ENCODE measurements at regions not wholly inside any gene's neighbourhood (a gene's known extent, or its start where the extent isn't known, plus 50 kb on each side); places are given as distances from the start of the nearest gene placed in this dataset.

- Histone ChIP-seq H3K4me1 (no peaks in the 10 kb centered on the region), H3K27me3 (no peaks in the 10 kb centered on the region), H3K9me3 (peaks cover 16% of the 10 kb centered on the region), H3K4me2 (no peak overlapping the region), H3K4me3 (no peak overlapping the region), H3K9ac (no peak overlapping the region), H3K36me3 (no peaks in the 10 kb centered on the region), H3K27ac (no peak overlapping the region), H4K20me1 (no peaks in the 10 kb centered on the region)
- TF ChIP-seq Cebpa-rat (IDR thresholded peaks at IDR 0.05): no peak
These were observed 265.7 kb downstream of the BCL11B start for GRCh38 chr14:99006276-99006675.

- H3K4me3 ChIP-seq: no peak overlapping the region
- TF ChIP-seq Cebpa-rat (IDR thresholded peaks at IDR 0.05): no peak
- H3K9me3 ChIP-seq: peaks cover 16% of the 10 kb centered on the region
- H3K4me1 ChIP-seq: no peaks in the 10 kb centered on the region
- H3K27ac ChIP-seq: no peak overlapping the region
- no peak overlapping the region for H3K9ac ChIP-seq
- no peaks in the 10 kb centered on the region for H4K20me1 ChIP-seq
- H3K4me2 ChIP-seq: no peak overlapping the region
- H3K36me3 ChIP-seq: no peaks in the 10 kb centered on the region
- H3K27me3 ChIP-seq: no peaks in the 10 kb centered on the region
These were observed 264.2 kb downstream of the BCL11B start for GRCh38 chr14:99007795-99008194.

DNA sequence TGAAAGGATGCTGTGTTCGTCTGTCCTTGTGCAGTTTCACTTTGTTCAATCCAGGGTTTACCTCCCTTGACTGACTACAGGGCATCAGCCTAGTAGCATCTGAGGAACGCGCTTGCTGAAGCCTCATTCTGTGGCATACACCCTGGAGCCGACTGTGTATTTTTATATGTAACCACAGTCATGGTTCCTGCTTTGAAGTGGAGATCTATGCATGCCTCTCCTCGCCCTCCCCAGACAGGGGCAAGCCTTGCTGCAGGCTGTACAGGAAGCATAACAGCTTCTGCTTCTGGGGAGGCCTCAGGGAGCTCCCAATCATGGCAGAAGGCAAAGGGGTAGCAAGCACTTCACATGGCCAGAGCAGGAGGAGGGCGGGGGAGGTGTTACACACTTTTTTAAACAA, 262.1 kb downstream of the BCL11B start:
- Histone ChIP-seq H4K20me1 (no peaks in the 10 kb centered on the region), H3K4me3 (no peak overlapping the region), H3K27me3 (no peaks in the 10 kb centered on the region), H3K9ac (no peak overlapping the region), H3K9me3 (peaks cover 16% of the 10 kb centered on the region), H3K4me2 (no peak overlapping the region), H3K27ac (no peak overlapping the region), H3K36me3 (no peaks in the 10 kb centered on the region), H3K4me1 (no peaks in the 10 kb centered on the region)
- no peak for TF ChIP-seq Cebpa-rat (IDR thresholded peaks at IDR 0.05)

DNA sequence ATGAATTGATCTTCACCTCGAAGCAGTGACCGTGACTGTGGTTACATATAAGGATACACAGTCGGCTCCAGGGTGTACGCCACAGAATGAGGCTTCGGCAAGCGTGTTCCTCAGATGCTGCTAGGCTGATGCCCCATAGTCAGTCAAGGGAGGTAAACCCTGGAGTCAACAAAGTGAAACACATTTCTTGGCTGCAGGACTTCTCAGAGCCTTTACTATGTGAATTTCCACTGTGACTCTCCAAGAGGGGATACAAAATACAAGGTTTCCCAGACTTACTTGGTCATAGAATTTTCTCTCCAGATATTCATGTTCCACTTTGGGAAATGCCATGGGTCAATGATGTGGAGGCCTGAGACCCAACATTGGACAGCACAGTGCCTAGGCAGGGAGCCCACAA, 260.6 kb downstream of the BCL11B start:
- Histone ChIP-seq H4K20me1 (no peaks in the 10 kb centered on the region), H3K36me3 (no peaks in the 10 kb centered on the region), H3K9ac (no peak overlapping the region), H3K4me2 (no peak overlapping the region), H3K4me1 (no peaks in the 10 kb centered on the region), H3K4me3 (no peak overlapping the region), H3K27me3 (no peaks in the 10 kb centered on the region), H3K27ac (no peak overlapping the region), H3K9me3 (peaks cover 16% of the 10 kb centered on the region)
- TF ChIP-seq Cebpa-rat (IDR thresholded peaks at IDR 0.05): no peak

GRCh38 chr14:99012703-99013102, 259.3 kb downstream of the BCL11B start:
- Histone ChIP-seq H4K20me1 (no peaks in the 10 kb centered on the region), H3K4me2 (no peak overlapping the region), H3K9ac (no peak overlapping the region), H3K27me3 (no peaks in the 10 kb centered on the region), H3K36me3 (no peaks in the 10 kb centered on the region), H3K9me3 (peaks cover 16% of the 10 kb centered on the region), H3K4me1 (peaks cover 6% of the 10 kb centered on the region), H3K27ac (no peak overlapping the region), H3K4me3 (no peak overlapping the region)
- no peak for TF ChIP-seq Cebpa-rat (IDR thresholded peaks at IDR 0.05)

- TF ChIP-seq Cebpa-rat (IDR thresholded peaks at IDR 0.05): no peak
- Histone ChIP-seq H3K27me3 (no peaks in the 10 kb centered on the region), H3K9ac (no peak overlapping the region)
These were observed 256.2 kb downstream of the BCL11B start for GRCh38 chr14:99015833-99016232.

GRCh38 chr14:99023371-99023770, 248.6 kb downstream of the BCL11B start:
- H3K27me3 ChIP-seq: no peaks in the 10 kb centered on the region
- no peaks in the 10 kb centered on the region for H4K20me1 ChIP-seq
- H3K27ac ChIP-seq: no peak overlapping the region
- TF ChIP-seq Cebpa-rat (IDR thresholded peaks at IDR 0.05): no peak
- H3K4me2 ChIP-seq: no peak overlapping the region
- H3K4me1 ChIP-seq: peaks cover 59% of the 10 kb centered on the region
- H3K9ac ChIP-seq: no peak overlapping the region
- H3K36me3 ChIP-seq: no peaks in the 10 kb centered on the region
- H3K9me3 ChIP-seq: peaks cover 51% of the 10 kb centered on the region
- H3K4me3 ChIP-seq: no peak overlapping the region

More at GRCh38 chr14:99015833-99016232, 256.2 kb downstream of the BCL11B start:
- Histone ChIP-seq H3K4me3 (no peak overlapping the region), H3K27ac (no peak overlapping the region), H3K9me3 (peaks cover 26% of the 10 kb centered on the region), H3K4me2 (no peak overlapping the region), H3K36me3 (no peaks in the 10 kb centered on the region), H3K4me1 (peaks cover 29% of the 10 kb centered on the region), H4K20me1 (no peaks in the 10 kb centered on the region)

- Histone ChIP-seq H3K4me3 (no peak overlapping the region), H3K9me3 (peaks cover 38% of the 10 kb centered on the region), H3K36me3 (no peaks in the 10 kb centered on the region), H3K27me3 (no peaks in the 10 kb centered on the region), H4K20me1 (no peaks in the 10 kb centered on the region), H3K9ac (no peak overlapping the region), H3K4me2 (no peak overlapping the region), H3K4me1 (peaks cover 52% of the 10 kb centered on the region), H3K27ac (peak overlapping the region; percentile 77; the same call in 1 of the 2 replicates)
- no peak for TF ChIP-seq Cebpa-rat (IDR thresholded peaks at IDR 0.05)
These were observed 247.1 kb downstream of the BCL11B start for GRCh38 chr14:99024926-99025325.

DNA sequence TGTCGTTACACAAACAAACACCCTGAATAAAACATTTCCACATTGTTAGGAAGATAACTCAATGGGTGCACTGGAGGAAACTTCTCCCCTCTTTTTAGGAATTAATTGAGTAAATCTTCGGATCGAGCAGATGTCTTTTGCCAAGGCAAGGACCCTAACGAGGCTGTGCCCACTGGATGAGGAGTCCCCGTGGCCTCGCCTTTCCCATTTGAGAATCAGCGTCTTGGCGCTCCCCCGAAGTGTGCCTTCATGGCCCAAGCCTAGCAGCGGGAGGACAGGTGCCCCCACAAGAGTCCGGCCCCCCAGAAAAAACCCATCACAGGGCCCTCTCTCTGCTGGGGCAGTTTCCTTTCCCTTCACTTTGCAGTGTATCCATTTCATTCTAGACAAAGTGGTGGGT, 246.6 kb downstream of the BCL11B start:
- H3K4me2 ChIP-seq: peak overlapping the region; percentile 70

DNA sequence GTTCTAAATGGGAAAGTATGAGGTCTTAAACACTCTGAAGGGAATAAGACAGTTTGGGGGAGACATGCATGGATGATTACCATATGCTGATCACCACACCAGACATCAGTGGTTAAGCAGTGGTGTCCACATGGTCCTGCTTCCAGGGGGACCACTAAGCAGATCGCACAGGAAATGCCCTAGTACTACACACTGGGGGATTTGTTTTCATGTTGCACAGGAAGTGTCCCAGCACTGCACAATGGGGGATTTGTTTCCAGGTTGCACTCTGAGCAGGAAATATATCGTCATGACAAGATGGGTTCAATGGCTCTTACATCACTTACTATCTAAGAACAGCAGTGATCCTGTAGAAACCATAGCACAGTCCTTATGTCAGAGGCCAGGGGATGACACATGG, 245.5 kb downstream of the BCL11B start:
- Histone ChIP-seq H3K27me3 (no peaks in the 10 kb centered on the region), H3K9me3 (peaks cover 28% of the 10 kb centered on the region), H3K4me3 (peak overlapping the region; percentile 48), H3K36me3 (no peaks in the 10 kb centered on the region), H3K27ac (peak overlapping the region; percentile 77), H3K4me1 (peaks cover 42% of the 10 kb centered on the region), H3K4me2 (peak overlapping the region; percentile 70), H3K9ac (no peak overlapping the region), H4K20me1 (no peaks in the 10 kb centered on the region)
- no peak for TF ChIP-seq Cebpa-rat (IDR thresholded peaks at IDR 0.05)

More for the DNA sequence above, 246.6 kb downstream of the BCL11B start:
- Histone ChIP-seq H3K4me3 (no peak overlapping the region), H3K27me3 (no peaks in the 10 kb centered on the region), H3K9me3 (peaks cover 33% of the 10 kb centered on the region), H3K36me3 (no peaks in the 10 kb centered on the region), H3K4me1 (peaks cover 52% of the 10 kb centered on the region), H4K20me1 (no peaks in the 10 kb centered on the region), H3K9ac (no peak overlapping the region), H3K27ac (peak overlapping the region; percentile 77; the same call in 1 of the 2 replicates)
- no peak for TF ChIP-seq Cebpa-rat (IDR thresholded peaks at IDR 0.05)

DNA sequence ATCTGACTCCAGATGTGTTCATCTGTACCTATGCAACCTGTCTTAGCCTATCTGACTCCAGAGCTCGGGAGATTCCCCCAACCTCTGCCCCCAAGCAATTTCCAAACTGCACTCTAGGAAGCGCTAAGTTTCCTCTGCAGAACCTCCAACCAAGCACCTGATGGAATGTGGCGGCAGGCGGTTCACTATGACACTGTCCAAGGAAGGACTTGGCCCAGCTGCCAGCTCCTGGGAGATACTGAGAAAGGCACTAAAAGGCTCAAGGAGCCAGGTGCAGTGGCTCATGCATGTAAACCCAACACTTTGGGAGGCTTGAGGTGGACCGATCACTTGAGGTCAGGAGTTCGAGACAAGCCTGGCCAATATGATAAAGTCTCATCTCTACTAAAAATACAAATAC, 244.0 kb downstream of the BCL11B start:
- Histone ChIP-seq H4K20me1 (no peaks in the 10 kb centered on the region), H3K36me3 (no peaks in the 10 kb centered on the region), H3K27ac (no peak overlapping the region), H3K27me3 (no peaks in the 10 kb centered on the region), H3K4me2 (no peak overlapping the region), H3K9ac (no peak overlapping the region), H3K9me3 (peaks cover 34% of the 10 kb centered on the region), H3K4me1 (peaks cover 28% of the 10 kb centered on the region), H3K4me3 (no peak overlapping the region)
- no peak for TF ChIP-seq Cebpa-rat (IDR thresholded peaks at IDR 0.05)

Measured in BLaER1 (cell line).